ENCODE measurements at regions not wholly inside any gene's neighbourhood (a gene's known extent, or its start where the extent isn't known, plus 50 kb on each side); places are given as distances from the start of the nearest gene placed in this dataset.

DNA sequence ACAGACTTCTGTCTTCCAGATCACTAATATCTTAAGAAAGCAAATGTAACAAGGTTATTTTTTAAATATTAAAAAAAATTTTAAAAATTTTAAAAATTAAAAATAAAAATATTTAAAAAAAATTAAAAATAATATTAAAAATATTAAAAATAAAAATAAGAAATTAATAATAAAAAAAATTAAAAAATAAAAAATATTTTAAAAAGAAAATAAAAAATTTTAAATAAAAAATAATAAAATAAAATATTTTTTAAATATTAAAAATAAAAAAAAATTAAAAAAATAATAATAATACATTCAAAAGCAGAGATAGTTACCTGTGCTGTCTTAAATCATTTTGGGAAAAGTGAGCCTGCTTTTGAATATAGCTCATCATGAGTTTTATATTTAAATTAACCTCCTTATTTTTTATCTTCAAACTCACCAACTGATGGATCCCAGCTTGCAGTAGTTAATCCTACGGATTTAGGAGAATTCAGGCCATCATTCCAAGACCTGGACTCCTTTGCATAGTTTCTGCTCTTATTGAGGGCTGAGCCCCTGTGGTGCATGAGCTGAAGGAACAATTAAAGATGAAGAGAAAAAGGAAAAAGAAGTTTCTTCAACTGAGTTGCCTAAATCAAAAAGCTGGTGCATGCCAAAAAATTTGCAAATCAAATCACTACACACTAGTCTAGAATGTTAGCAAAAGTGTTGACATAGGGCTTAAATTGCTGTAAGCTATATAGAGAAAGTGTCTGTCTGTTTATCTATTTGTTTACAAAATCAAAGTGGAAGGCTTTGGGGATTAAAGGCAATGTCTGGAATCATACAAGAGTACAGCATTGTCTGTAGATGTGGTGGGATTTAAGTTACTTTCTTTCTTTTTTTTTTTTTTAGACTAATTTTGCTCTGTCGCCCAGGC, 50.5 kb upstream of the ZNF438 start:
- DNase-seq: no peak

DNA sequence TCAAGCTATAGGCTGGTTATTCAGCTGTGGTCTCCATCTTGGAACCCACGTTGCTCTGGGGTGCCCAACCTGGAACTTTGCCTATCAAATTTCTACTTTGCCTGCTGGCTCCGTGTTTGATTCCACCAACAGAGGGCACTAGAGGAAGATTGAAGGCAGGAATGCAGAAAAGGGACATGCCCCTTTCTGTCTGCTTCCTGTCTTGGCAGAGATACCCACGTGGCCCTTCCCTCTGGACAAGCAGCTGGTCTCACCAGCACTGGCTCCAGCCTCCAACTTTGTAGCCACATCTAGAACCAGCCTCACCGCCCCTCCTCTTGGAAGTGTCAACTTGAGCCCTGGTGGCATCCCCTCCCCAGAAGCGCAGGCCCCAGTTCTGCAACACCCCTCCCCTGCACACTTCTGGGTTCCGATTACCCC, 52.1 kb upstream of the ZNF438 start:
- peak in 1 of 2 donors; percentile 56 for DNase-seq

- peak in 1 of 2 donors; percentile 40 for DNase-seq
Observed at GRCh38 chr10:31087011-31087410, 55.3 kb upstream of the ZNF438 start.

- no peak for DNase-seq
Observed at GRCh38 chr10:31087851-31088250, 56.2 kb upstream of the ZNF438 start.

- DNase-seq: peak in 1 of 2 donors; percentile 20
Observed at GRCh38 chr10:31090894-31091607, 59.4 kb upstream of the ZNF438 start.

DNA sequence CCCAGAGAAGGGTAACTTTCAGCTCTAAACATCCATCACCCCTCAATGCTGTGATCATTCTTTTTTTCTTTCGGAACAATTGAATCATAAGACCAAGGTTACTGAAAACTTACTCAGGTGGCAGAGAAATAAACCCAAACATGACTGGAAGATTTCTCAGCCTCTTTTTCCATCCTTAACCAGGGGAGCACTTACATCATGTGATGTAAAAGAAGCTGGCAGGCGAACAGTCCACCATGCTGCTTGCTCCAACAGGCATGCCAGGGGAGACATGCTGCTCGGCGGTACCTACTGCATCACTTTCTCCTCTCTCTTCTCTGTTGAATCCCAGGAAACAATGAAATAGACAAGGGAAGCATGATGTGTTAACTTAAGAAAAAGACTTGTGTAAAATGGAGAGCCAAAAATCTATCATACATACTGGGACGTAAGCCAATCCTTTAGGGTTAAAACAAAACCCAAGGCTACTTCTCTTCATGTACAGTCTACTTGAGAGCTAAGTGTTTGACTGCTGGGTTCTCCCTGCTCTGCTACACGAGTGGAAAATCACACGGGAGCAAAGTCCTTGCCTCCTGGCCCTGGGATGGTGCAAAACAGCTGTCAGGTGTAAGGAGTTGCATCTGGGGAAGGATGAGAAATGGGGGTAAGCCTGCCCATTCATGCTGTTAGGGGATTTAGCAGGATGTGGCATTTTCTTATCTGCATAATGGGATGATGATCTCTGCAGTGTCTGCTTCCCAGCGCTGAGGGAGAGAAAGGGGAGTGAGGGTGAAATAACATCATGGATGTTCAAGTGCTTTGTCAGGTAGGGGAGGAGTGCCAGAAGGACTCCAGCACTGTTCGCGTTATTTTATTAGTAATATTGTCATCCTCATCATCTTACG, 64.3 kb upstream of the ZNF438 start:
- DNase-seq: no peak

- DNase-seq: peak in 1 of 2 donors; percentile 9
Observed at GRCh38 chr10:31098046-31098445, 66.4 kb upstream of the ZNF438 start.

- no peak for DNase-seq
Observed at GRCh38 chr10:31099094-31099493, 67.4 kb upstream of the ZNF438 start.

- no peak for DNase-seq
Observed at GRCh38 chr10:31099664-31100063, 68.0 kb upstream of the ZNF438 start.

GRCh38 chr10:31100115-31100601, 68.5 kb upstream of the ZNF438 start:
- no peak for DNase-seq

DNA sequence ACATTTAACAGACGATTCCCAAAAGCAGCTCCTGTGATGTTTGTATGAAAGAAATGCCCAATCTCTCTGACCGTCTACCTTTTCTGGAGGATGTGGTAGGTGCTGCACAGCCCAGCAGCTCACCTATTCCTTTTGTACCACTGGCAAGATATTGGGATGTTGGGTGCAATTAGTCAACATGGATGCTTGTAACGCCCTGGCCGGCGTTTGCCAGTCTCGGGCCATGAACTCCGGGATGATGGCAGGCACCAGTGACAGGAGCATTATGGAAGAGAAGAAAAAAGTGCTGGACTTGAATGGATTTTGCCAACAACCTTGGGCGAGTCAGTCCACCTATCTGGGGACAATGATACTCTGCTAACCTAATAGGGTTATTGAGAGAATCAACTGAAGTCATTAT, 69.0 kb upstream of the ZNF438 start:
- no peak for DNase-seq

DNA sequence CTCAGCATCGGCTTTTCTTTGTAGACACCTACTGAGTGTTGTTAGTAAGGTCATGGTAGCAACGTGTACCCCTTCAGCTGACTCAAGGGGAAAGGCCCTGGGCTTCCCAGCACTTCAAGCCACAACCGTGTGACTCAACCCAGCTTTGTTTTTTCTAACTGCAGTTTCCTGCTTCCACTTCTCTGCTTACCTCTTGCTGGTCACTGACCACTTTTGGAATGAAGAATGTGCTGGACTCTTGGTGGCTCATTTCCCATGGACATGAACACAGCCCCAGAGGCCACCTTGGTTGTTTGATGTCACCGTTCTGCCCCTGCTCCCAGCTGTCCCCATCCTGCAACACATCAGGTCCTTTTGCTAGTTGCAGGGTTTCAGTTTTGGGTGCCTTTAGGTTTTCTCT, 69.5 kb upstream of the ZNF438 start:
- DNase-seq: peak in 1 of 2 donors; percentile 72

- DNase-seq: no peak
Observed at GRCh38 chr10:31102421-31102820, 70.8 kb upstream of the ZNF438 start.

- no peak for DNase-seq
Observed at GRCh38 chr10:31103112-31103511, 71.4 kb upstream of the ZNF438 start.

DNA sequence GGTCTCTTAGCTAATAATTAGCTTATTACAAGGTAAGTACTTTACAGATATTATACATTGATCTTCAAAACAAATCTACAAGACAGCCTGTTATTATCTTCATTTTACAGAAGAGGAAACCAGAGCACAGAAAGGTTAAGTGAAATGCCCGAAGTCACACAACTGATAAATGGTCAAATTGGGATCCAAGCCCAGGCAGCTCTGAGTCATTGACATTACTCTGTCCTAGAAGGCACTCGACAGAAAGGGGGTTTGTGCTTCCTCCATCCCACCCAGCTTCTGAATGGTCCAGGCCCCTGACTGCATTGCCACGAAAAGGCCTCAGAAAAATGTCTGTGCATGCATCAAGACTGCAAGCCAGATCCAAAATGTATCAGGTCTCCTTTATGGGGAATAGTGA, 81.3 kb upstream of the ZNF438 start:
- no peak for DNase-seq

GRCh38 chr10:31116226-31116625, 84.6 kb upstream of the ZNF438 start:
- no peak for DNase-seq

- no peak for DNase-seq
Observed at GRCh38 chr10:31118556-31118955, 86.9 kb upstream of the ZNF438 start.

DNA sequence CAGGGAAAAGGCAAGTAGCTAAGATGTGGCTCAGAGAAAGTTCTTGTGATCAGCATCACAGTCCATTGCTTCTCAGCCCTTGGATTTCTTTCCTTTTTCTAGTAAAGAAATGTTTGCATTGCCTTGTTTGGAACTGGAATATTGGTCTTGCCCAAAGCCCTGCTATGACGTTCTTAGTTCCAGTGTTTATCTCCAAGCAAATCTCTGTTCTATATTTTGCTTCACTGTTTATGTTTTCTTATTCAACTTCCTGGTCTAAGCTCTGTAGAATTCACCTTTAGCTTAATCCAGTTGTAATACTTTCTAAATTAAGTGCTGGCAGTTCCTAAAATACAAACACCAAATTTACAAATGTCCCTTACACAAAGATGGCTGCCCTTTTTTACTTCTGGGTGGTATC, 88.7 kb upstream of the ZNF438 start:
- DNase-seq: no peak

GRCh38 chr10:31120961-31121685, 89.5 kb upstream of the ZNF438 start:
- no peak for DNase-seq

DNA sequence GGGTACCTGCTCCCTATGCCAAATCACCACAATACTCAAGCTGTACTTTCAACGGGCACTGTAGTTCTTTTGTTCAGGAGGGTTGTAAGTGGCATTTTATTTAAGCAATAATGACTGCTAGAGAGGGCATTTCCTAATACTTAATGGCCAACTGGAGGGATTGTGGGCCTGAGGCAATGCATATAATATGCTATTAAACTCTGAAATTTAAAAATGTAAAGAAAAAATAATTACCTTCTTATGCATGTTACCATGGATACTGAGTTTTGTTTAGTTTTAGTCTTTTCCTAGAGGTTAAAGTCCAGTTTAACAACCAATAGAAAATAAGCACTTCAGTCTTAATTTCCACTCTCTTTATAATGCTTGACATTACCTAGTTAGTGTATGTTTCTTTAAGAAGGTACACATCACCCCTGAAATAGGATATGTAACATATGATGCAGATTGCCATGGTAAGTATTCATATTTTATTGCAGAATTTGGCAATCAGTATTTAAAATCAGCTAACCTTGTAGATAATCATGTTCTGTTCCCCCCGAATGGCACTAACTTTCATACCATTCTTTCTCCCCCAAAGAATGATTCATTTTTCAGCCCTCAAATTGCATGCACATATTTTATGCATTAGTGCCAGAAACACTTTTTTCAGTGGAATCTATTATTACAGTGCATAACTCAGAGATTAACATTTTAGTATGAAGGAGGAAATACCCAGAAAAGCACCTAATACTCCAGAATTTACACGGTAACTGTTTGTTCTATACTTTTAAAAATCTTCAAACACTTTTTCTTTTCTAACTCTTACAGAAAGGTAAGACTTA, 90.3 kb upstream of the ZNF438 start:
- DNase-seq: no peak

DNA sequence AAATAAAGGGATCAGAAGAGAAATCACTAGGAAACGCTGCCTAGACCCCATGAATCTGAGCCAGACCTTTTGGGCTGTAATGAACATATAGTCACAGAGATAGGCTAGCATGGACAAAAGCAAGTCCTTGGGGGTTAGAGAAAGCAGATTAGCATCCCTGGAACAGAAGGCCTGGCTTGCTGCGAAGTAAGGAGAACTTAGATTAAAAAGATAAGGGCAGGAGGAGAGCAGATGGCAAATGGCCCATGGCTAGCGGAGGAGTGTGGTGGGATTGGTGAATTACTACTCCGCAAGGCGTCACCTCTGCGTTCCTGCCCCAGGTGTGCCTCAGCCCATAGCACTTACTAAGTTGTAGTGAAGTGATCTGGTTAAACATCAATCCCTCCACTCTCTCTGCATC, 92.3 kb upstream of the ZNF438 start:
- DNase-seq: no peak
